DMS79 treated with DMSO at 0.1 percent for 48 hours (cell line): ENCODE measurements at regions not wholly inside any gene's neighbourhood (a gene's known extent, or its start where the extent isn't known, plus 50 kb on each side); places are given as distances from the start of the nearest gene placed in this dataset.
"Not testable (repeated sequence)": the region's sequence is repeated elsewhere in the genome, so short reads cannot be mapped to it uniquely, and the experiment has no call there.

Experiments used
- DNase-seq: peaks from one replicate; lab custom pipeline; 2025; lab: John Stamatoyannopoulos, UW

DNA sequence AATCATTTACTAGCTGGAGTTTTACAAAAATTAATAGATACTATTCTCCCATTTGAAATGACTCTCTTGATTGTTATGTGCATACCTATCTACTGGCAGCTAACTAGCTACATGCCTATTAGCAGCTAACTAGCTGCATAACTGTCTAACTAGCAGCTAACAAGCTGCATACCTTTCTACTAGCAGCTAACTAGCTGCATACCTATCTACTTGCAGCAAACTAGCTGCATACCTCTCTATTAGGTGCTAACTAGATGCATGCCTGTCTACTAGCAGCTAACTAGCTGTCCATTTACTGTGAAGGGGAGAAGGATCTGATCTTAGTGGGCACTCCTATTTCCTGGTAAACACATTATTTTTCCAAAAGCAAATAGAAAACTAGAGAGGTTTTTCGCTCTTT, 439.4 kb upstream of the PFKP start:
- no peak for DNase-seq

DNA sequence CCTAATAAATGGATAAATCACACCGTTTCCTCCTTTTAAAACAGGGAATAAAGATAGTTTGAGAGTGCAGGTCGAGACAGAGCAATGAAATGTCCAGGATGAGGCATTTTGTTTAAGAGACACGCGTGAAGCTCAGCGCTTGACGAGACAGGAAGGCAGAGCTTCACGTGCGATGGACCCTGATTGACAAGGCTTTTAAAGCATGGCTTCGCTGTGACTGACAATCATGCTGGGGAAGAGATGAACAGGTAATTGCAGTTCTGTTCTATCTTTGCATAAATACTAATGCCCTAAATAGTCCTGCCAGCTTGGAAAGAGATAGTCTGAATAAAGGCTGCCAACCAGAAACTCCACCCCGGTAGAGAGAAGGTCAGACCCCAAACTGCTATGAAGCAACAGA, 442.3 kb upstream of the PFKP start:
- DNase-seq = no peak

DNA sequence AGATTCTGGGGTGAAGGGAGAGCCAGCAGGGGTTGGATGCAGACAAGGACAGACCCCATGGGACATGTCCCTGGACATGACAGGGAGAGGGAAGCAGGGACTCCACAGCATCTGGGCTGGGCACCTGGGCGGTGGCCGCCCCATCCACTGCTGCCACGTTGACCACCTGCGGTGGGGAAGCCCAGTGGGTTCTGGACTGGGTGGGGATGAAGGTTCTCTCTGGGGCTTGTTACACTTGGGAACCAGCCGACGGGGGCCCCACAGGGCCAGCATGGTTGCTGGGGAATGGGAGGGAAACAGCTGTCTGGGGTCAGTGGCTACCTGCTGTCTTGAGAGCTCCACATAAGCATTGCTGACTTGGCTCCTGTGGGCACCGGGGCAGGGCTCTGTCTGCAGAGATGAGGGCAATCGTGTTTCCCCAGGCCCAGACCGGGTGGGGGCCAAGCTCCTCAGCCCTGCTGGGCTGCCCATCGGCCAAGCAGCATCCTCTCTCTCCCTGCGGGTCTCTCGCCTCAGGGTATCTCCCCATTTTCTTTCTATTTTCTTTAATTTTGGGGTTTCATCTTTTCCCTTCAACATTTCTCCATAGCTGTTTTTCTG, 443.6 kb upstream of the PFKP start:
- DNase-seq = no peak

DNA sequence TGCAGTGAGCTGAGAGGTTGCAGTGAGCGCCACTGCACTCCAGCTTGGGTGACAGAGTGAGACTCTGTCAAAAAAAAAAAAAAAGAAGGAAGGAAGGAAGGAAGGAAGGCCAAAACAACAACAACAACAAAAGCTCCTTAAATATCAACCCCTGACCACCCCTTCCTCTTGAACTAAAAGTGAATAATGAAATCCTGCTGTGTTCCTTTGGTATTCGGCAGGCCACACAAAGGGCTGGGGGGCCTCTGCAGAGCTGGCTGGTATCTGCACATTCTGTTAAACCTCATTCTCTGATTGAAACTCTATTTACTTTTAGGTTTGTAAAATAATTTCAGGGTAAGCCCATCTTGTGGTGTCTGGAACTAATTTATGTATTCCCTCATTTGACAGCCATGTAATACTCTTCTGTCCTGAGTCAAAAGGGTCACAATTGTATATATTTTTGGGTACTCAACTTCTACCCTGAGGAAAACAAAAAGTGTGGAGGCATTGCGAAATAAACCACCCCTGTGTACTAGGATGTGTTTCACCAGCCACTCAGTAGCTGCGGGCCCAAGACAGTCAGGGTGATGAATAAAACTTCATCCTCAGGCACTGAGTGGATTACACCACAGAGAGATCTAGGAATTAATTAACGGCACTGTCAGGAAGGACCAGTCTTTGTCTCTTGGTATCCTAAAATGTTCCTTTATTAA, 446.4 kb upstream of the PFKP start:
- no peak for DNase-seq

DNA sequence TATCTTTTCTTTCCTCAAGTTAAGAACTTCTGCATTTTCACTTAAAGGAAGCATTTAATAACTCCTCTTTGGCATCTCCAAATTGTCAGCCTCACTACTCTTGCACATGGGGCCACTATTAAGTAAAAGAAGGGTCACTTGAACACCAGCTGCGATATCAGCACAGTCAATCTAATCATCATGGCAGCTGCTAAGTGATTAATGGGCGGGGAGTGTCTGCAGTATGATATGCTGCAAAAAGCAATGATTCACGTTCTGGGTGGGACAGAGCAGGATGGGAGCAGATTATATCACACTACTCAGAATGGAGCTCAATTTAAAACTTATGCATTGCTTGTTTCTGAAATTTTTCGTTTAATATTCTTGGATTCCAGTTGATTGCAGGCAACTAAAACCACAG, 447.4 kb upstream of the PFKP start:
- no peak for DNase-seq

DNA sequence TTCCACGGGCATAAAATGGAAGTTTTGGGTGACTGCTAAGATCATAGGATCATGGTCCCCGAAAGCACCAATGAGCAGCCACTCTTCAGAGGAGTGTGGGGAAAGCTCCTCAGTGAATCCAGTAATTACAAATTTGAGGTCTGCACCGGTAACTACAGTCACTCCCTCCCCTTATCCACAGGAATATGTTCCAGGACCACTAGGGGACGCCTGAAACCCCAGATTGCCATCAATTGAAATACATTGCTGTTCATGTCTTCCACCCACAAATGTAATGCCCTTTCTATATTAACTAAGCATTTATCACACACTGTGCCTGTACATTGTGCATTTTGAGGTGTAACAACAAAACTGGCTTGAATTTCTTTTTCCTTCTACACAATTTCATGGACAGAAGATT, 447.9 kb upstream of the PFKP start:
- no peak for DNase-seq

DNA sequence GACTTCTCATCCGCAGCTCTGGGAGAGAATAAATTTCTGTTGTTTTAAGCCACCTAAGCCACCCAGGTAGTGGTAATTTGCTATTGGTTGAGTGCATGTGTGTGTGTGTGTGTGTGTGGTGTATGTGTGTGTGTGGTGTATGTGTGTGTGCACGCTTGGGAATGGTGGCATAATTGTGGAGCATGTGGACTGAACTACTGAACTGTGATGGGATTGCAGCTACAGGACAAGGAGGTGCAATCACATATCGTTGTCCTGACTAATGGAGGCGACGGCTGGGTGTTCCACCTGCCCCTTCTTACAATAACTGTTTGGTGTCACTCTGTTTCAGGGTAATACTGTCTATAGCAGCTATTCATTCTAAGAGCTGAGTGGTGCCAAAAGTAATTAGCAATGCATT, 448.7 kb upstream of the PFKP start:
- no peak for DNase-seq

DNA sequence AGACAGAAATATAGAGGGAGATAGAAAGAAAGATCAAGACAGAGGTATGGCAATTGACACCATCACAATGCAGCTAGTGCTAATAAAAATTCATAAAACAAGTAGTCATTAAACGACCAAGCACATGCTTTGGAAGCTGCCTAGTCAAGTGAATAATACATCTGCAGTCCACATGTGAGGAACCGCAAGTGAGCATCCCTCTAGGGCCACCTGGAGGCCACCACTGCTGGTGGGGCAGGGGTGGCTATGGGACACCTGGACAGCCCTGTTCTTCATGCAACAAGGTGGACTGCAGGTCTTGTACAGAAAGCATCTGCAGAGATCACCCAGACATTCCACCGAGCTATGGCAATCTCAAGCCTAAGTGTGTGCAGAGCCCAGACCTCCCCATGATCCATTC, 451.1 kb upstream of the PFKP start:
- no peak for DNase-seq

DNA sequence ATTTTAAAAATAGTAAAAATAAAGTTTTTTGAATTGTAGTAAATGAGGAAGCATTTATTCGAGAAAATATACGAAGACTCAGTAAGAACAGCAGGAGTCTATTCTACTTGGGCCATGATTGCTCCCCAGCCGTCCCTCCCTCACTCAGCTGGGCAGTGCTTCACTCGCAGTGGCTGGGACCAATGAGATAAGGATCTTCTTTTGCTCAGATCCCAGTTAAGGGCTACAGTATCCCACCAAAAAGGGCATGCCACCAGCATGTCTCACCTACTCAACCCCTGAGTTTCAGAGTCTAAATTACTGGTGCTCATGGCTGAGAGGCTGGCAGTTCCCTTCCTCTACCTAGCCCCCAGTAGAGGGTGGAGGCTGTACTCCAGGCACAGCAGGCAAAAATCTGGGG, 455.7 kb upstream of the PFKP start:
- no peak for DNase-seq

DNA sequence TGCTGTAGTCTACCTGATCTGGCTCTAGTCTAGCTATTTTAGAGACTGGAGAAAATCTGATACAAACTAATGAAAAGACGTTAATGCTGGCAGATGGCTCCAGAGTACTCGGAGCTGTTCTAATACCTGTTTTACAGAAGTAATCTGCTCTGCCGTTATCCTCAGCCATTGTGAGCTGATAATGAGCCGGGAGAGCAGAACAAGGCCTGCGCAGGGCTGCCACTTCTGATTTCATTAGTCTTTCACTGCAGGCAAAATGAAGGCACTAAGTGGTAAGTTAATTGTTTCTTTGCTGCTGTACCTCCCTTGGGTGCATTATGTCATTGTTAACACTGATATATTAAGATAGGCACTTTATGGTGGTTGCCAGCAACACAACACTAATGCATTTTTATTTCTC, 456.4 kb upstream of the PFKP start:
- DNase-seq = no peak

DNA sequence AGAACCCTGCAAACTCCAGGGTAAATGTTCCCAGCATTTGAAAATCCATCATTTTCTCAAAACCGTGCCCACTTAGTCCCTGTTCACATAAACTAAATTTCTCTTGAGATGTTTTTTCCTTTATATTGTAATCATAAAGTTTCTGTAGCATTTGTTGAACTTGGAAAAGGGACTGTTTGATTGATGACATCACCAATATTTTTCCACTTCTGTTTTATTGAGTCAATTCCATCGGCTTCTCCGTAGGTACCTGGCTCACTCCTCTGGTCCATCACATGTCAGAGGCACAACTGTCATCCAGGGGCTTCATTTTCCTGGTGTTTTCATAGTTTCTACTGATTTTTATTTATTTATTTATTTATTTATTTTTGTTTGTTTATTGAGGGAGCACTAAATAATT, 462.5 kb upstream of the PFKP start:
- DNase-seq = no peak

DNA sequence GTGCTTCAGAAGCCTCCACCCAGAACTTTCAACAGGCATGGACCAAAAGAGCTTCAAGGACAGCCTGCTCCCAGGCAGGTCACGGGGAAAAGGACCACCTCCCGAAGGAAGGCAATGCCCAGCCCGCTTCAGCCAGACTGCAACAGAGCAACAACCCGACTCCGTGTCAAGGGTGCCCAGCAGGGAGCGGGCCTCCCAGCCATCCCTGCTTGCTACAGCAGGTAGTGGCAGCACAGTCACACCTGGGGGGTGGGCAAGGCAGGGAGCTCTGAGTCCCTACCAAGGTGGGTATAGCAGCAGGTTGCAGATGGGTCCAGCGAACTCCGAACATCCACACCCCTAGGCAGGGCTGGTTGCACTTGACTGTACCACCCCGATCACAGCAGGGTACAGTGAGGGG, 467.8 kb upstream of the PFKP start:
- DNase-seq = no peak

DNA sequence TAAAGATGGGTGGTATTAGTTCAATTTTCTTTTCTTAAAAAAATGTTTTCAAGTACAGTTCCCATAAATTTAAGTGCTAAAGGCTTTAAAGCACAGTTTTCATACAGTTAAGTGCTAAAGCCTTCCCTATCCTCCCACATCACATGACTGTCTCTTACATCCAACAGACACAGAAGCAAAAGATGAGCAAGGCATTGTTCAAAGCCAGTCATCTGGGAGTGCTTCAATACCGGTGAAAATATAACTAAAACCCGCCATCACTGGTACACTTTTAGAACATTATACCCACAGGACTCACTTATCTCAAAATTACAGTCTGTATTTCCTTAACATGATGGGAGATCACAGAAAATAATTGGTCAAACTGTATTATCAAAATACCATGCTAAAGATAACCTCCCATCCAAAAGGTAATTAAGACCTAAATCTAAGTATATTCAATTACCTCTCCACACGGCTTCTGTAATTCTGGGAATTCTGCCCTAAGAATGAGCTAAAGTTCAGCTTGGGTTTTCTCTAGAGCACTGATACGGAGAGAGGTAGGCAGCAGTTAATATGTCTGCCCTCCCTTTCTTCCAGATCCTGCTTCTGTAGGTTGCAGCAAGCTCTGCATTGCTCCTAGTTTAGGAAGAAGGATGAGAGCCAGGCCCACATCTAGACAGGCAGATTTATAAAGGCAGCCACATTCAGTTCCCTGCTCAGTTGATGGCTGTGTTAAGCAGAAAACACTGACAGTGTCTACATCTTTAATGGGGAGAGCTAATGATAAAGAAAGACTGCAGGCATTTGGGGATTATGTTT, 474.8 kb upstream of the PFKP start:
- DNase-seq = no peak

DNA sequence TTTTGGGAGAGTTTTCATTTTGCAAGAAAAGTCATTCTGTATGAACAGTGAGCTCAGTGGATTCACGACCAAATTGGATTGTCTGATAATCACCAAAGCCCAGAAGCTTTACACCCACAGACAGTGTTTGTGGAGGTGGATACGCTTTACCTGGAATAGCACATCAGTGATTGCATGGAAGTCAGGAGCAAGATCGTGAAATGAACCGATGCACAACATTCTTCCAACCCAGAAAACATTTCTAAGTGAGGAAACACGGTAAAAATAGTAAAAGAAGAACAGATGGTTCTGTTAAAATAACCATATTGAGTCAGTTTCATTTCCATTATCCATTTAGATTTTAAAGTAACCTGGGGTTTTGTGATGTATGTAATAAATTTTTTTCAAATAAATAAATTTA, 478.2 kb upstream of the PFKP start:
- DNase-seq = no peak

DNA sequence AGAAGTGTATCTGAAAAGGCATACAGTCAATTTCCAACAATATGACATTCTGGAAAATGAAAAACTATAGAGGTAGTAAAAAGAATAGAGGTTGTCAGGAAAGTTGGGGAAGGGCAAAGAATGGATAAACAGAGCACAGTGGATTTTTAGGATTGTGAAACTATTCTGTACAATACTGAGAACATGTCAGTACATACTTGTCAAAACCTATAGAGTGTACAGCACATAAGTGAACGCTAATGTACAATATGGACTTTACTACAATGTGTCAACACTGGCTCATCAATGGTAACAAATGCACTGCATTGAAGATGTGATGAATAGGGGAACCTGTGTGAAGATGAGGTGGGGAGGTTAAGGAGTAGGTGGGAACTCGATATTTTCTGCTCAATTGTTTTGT, 483.0 kb upstream of the PFKP start:
- DNase-seq = no peak

DNA sequence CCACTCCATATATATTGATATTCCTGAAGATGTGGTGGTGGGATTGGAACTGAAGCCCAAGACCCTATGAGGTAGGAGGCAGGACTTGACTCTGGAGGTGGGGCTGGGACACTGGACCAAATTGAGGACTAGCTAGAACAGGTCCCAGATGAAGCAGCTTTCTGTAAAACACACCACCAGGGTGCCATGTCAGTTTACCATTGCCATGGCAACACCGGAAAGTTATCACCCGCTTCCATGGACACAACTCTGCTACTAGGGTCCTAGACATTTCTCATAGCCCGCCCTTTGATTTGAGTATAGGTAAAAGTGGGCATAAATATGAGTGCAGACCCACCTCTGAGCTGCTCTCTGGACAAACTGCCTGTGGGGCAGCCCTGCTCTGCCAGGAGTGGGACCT, 490.5 kb upstream of the PFKP start:
- no peak for DNase-seq

DNA sequence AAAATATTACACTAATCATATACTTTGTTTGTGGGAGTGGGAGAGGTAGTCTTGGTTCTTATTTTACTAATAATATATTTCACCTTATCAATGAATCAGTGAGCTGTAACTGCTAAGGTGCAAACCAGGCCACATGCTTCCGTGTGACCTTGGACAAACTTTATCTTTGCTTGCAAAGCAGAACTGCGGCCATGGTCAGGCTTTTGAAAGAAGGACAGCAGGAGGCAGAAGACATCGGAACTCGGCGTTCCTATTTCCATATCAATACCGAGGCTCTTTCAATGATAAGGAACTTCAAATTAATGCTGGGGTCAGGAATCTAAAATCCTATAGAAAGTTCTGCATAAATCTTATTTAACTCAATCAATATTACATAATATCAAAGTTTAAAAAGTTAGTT, 491.9 kb upstream of the PFKP start:
- DNase-seq = no peak

DNA sequence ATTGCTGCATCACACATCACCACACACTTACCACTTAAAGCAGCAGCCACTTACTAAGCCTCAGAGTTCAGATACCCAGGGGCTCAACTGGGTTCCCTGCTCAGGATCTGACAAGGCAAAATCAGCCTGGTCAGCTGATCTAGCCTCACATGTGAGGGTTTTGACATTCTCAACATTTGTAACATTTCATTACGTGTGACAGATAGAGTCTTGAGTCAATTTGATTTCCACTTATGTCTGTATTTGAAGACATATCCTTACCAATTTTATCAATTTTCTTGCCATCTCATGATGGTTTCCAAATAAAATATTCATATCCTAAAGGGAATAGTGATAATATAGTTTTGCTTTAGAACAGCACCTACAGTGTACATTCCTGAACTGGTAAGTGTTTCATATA, 494.7 kb upstream of the PFKP start:
- DNase-seq = no peak

DNA sequence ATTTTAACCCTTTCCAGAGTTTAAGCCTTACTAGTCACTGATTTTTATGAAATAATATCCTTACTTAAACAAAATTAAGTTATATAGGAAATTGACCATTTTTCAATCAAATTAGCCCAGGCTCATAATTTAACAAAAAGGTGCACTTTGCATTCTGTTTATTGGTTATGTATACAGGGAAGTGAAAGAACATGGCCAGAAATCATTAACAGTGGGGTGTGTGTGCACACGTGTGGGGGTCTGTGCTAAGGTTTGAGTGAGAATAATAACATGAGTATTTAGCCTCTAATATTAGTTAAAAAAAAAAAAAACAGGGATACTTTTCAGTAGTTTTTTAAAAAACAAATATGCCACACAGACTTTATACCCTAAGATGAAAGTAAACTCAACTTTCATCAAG, 510.5 kb upstream of the PFKP start:
- DNase-seq = no peak

DNA sequence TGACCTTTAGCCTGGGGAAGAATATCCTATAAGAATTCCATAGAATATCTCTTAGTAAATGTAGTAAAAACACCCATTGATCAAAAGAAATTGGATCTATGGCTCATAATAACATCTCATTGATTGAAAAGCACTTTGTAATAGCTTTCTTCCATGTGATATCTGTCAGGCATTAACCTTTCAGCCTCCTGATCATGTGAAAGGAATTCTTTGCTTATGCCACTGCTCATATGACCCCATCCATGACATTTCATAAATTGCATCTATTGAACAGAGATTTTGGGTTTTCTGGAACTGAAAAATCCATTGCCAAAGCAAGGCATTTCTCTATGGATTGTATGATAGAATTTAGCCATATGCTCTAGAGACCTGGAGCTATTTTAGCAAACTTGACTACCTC, 519.3 kb upstream of the PFKP start:
- DNase-seq = no peak

DNA sequence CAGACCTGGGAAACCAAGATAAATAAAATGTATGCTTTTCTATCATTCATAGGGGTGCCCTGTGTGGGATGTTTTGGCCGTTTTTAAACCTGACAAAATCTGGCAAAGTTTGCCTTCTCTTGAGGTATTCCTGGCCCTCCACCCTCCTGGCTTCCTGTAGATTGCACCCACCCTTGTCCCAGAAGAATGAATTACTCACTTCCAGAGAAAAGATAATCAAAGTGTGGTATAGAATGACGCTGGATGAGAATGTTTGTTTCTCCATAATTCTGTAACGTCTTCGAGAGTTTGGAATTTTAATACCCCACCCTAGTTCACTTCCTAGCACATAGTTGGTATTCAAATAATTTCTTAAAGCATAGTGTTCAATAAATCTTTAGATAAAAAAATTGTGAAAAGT, 519.7 kb upstream of the PFKP start:
- DNase-seq = no peak

DNA sequence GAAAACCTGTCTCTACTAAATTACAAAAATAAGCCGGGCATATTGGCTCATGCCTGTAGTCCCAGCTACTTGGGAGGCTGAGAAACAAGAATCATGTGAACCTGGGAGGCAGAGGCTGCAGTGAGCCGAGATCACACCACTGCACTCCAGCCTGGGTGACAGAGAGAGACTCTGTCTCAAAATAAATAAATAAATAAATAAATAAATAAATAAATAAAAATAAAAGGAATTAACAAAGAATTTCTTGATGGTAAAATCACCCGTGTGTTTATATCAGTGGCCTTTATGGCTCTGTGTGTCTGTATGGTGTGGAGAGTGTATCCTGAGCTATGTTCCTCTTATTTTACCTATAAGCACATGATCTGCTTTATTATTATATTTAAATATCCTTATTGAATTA, 520.5 kb upstream of the PFKP start:
- not testable (repeated sequence) for DNase-seq

DNA sequence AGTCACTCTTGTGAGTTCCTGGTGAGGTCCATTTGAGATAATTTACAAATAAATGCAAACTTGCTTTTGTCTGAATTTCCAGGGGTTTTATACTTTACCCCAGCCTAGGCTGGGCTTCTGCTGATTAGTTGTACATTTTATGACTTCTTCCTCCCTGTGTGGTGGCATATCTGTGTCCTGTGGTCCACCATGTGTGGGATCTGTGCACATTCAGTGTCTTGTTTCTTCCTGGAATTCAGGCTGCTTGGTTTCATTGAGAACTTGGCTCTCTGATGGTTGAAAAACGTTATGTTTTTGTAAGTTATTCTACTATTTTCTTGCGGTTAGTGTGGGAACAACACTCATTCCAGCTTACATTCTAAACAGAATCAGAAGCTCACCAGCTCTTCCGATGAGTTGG, 523.4 kb upstream of the PFKP start:
- DNase-seq = no peak
